HepG2 (cell line): ENCODE measurements at regions not wholly inside any gene's neighbourhood (a gene's known extent, or its start where the extent isn't known, plus 50 kb on each side); places are given as distances from the start of the nearest gene placed in this dataset.
A peak's percentile ranks its signal among the peaks of the same experiment; 100 is the strongest.

ENCODE experiments used
- ASH2L ChIP-seq: fragments of 300-600, 200-600 bp; sonication (generic); IDR thresholded peaks from 2 replicates; pipeline ENCODE4 v1.7.0; 2017; ENCODE audit warnings: low read depth, mild to moderate bottlenecking, moderate library complexity, mixed read lengths, low read length; ENCODE audit not compliant: insufficient read length
- CBX1 ChIP-seq: IDR thresholded peaks from one replicate; pipeline ENCODE4 v1.6.1; 2016; ENCODE audit warnings: antibody characterized with exemption, low read depth
- CCDC6 ChIP-seq: sonication (generic); formaldehyde crosslinking; IDR thresholded peaks from 2 replicates; pipeline ENCODE4 v1.8.1; 2022; ENCODE audit warnings: mild to moderate bottlenecking, missing genetic modification reagents, moderate library complexity
- HNRNPUL1 ChIP-seq: fragments of 200-400 bp; formaldehyde crosslinking; IDR thresholded peaks from 2 replicates; pipeline ENCODE4 v1.6.1; 2017; ENCODE audit warnings: low read depth, mild to moderate bottlenecking, low read length, moderate library complexity
- ISX ChIP-seq: sonication (generic); formaldehyde crosslinking; conservative IDR thresholded peaks from 2 replicates; pipeline ENCODE4 v1.5.0; 2020; ENCODE audit warnings: missing genetic modification reagents
- KDM5A ChIP-seq: fragments of 200-600 bp; sonication (generic); IDR thresholded peaks from 2 replicates; pipeline ENCODE4 v1.7.0; 2018; ENCODE audit warnings: antibody characterized with exemption, mild to moderate bottlenecking, low read length, borderline replicate concordance
- MIER3 ChIP-seq: IDR thresholded peaks from 2 replicates; pipeline ENCODE4 v1.6.1; 2016; ENCODE audit warnings: missing compliant biosample characterization, borderline replicate concordance
- MTF2 ChIP-seq: sonication (generic); formaldehyde crosslinking; IDR thresholded peaks from 2 replicates; pipeline ENCODE4 v1.5.0; 2020; ENCODE audit warnings: missing genetic modification reagents, borderline replicate concordance
- NR0B2 ChIP-seq: sonication (generic); formaldehyde crosslinking; IDR thresholded peaks from 2 replicates; pipeline ENCODE4 v1.4.0; 2020; ENCODE audit warnings: mild to moderate bottlenecking, missing genetic modification reagents
- NR2F1 ChIP-seq, 2 experiments: fragments of 450-650 bp in 1 of 2; formaldehyde crosslinking in 1 of 2; IDR thresholded peaks; 2 replicates each; pipeline versions ENCODE4 v1.5.0 to v1.6.1; 2016 to 2020; ENCODE audit warnings: mild to moderate bottlenecking in 1 of 2, missing compliant biosample characterization in 1 of 2, missing genetic modification reagents in 1 of 2, moderate library complexity in 1 of 2
- PHF20 ChIP-seq: sonication (generic); formaldehyde crosslinking; IDR thresholded peaks from 2 replicates; pipeline ENCODE4 v1.5.0; 2020; ENCODE audit warnings: mild to moderate bottlenecking, missing genetic modification reagents
- RXRB ChIP-seq: IDR thresholded peaks from 2 replicates; pipeline ENCODE4 v1.6.1; 2016; ENCODE audit warnings: borderline replicate concordance, missing genetic modification reagents, missing compliant biosample characterization
- SOX5 ChIP-seq: IDR thresholded peaks from 2 replicates; pipeline ENCODE4 v1.6.1; 2016; ENCODE audit warnings: borderline replicate concordance
- SP4 ChIP-seq: sonication (generic); formaldehyde crosslinking; IDR thresholded peaks from 2 replicates; pipeline ENCODE4 v1.8.1; 2023; ENCODE audit warnings: mild to moderate bottlenecking, missing genetic modification reagents
- TBP ChIP-seq: sonication (generic); formaldehyde crosslinking; IDR thresholded peaks from 2 replicates; pipeline ENCODE4 v1.5.0; 2020; ENCODE audit warnings: missing genetic modification reagents
- ZBTB7B ChIP-seq: sonication (generic); formaldehyde crosslinking; IDR thresholded peaks from 2 replicates; pipeline ENCODE4 v1.4.0; 2020; ENCODE audit warnings: missing genetic modification reagents
- ZNF274 ChIP-seq: sonication (generic); formaldehyde crosslinking; IDR thresholded peaks from 2 replicates; pipeline ENCODE4 v1.5.1; 2020; ENCODE audit warnings: mild to moderate bottlenecking, missing genetic modification reagents
- TF ChIP-seq, protein P1 (sequence below): sonication (generic); formaldehyde crosslinking; IDR thresholded peaks from 2 replicates; pipeline ENCODE4 v1.4.0; 2020; ENCODE audit warnings: low read depth, missing genetic modification reagents
- TF ChIP-seq, protein P2 (sequence below): sonication (generic); formaldehyde crosslinking; conservative IDR thresholded peaks from 2 replicates; pipeline ENCODE4 v1.8.1; 2023; ENCODE audit warnings: missing genetic modification reagents
- TF ChIP-seq, protein P3 (sequence below): sonication (generic); formaldehyde crosslinking; IDR thresholded peaks from 2 replicates; pipeline ENCODE4 v1.5.0; 2020; ENCODE audit warnings: mild to moderate bottlenecking, missing genetic modification reagents, borderline replicate concordance

DNA sequence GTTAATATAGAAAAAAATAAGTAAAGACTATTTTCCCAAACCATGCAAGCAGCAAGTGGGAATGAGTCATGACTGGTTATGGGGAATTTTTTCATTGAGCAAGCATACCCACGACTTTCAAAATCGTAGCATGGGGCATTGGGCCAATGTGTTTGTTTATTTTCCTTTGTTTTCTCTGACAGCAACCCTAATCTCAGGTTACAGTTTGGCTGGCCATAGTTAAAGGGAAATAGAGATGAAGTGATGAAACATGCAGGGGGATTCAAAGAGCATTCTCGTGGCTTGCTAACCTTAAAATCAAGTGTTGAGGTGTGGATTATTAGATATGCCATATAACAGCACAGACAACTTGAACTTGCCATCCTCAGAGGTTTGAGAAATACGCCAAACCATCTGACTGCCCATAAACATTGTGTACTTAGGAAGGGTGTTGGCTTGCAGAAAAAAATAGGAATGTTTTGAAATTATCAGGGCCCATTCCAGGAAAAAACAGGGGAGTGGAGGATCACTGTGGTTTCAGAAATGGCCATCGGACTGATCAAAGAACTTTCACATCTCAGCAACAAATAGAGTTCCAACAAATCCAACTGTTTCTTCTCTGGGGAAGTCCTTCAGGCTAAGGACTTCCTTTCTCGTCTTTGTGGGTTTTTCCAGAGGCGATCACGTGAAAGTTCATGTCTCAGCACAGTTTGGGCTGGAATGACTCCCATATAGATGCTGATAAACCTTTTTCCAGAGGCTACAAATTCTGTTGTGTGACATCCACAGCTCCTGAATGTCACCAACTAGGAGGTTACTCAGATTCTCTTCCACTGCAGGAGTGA lies 259.1 kb downstream of the SYK start (continued):
- TF ChIP-seq, protein P1, sequence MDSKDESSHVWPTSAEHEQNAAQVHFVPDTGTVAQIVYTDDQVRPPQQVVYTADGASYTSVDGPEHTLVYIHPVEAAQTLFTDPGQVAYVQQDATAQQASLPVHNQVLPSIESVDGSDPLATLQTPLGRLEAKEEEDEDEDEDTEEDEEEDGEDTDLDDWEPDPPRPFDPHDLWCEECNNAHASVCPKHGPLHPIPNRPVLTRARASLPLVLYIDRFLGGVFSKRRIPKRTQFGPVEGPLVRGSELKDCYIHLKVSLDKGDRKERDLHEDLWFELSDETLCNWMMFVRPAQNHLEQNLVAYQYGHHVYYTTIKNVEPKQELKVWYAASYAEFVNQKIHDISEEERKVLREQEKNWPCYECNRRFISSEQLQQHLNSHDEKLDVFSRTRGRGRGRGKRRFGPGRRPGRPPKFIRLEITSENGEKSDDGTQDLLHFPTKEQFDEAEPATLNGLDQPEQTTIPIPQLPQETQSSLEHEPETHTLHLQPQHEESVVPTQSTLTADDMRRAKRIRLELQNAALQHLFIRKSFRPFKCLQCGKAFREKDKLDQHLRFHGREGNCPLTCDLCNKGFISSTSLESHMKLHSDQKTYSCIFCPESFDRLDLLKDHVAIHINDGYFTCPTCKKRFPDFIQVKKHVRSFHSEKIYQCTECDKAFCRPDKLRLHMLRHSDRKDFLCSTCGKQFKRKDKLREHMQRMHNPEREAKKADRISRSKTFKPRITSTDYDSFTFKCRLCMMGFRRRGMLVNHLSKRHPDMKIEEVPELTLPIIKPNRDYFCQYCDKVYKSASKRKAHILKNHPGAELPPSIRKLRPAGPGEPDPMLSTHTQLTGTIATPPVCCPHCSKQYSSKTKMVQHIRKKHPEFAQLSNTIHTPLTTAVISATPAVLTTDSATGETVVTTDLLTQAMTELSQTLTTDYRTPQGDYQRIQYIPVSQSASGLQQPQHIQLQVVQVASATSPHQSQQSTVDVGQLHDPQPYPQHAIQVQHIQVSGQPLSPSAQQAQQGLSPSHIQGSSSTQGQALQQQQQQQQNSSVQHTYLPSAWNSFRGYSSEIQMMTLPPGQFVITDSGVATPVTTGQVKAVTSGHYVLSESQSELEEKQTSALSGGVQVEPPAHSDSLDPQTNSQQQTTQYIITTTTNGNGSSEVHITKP (CRISPR knock-in tag): no peak
- TF ChIP-seq, protein P2, sequence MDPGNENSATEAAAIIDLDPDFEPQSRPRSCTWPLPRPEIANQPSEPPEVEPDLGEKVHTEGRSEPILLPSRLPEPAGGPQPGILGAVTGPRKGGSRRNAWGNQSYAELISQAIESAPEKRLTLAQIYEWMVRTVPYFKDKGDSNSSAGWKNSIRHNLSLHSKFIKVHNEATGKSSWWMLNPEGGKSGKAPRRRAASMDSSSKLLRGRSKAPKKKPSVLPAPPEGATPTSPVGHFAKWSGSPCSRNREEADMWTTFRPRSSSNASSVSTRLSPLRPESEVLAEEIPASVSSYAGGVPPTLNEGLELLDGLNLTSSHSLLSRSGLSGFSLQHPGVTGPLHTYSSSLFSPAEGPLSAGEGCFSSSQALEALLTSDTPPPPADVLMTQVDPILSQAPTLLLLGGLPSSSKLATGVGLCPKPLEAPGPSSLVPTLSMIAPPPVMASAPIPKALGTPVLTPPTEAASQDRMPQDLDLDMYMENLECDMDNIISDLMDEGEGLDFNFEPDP (CRISPR knock-in tag): no peak
- TF ChIP-seq ASH2L (peak; percentile 86), NR0B2 (CRISPR knock-in tag) (no peak), HNRNPUL1 (no peak), SOX5 (CRISPR knock-in tag) (peak; percentile 84), ISX (no peak), MIER3 (CRISPR knock-in tag) (peak; percentile 84), TBP (CRISPR knock-in tag) (no peak), ZNF274 (CRISPR knock-in tag) (no peak), ZBTB7B (no peak), MTF2 (CRISPR knock-in tag) (no peak), NR2F1 (CRISPR knock-in tag; IDR thresholded peaks at IDR 0.05) (0 out of 4 replicates have a peak, but pooled peaks of 1 of the 2 experiments have one; percentile 39), RXRB (CRISPR knock-in tag) (peak; percentile 77), CBX1 (no peak), SP4 (CRISPR knock-in tag) (no peak), PHF20 (no peak), KDM5A (no peak; the same call in 1 of the 2 replicates), CCDC6 (CRISPR knock-in tag) (peak; percentile 58; the same call in 1 of the 2 replicates)
- TF ChIP-seq, protein P3, sequence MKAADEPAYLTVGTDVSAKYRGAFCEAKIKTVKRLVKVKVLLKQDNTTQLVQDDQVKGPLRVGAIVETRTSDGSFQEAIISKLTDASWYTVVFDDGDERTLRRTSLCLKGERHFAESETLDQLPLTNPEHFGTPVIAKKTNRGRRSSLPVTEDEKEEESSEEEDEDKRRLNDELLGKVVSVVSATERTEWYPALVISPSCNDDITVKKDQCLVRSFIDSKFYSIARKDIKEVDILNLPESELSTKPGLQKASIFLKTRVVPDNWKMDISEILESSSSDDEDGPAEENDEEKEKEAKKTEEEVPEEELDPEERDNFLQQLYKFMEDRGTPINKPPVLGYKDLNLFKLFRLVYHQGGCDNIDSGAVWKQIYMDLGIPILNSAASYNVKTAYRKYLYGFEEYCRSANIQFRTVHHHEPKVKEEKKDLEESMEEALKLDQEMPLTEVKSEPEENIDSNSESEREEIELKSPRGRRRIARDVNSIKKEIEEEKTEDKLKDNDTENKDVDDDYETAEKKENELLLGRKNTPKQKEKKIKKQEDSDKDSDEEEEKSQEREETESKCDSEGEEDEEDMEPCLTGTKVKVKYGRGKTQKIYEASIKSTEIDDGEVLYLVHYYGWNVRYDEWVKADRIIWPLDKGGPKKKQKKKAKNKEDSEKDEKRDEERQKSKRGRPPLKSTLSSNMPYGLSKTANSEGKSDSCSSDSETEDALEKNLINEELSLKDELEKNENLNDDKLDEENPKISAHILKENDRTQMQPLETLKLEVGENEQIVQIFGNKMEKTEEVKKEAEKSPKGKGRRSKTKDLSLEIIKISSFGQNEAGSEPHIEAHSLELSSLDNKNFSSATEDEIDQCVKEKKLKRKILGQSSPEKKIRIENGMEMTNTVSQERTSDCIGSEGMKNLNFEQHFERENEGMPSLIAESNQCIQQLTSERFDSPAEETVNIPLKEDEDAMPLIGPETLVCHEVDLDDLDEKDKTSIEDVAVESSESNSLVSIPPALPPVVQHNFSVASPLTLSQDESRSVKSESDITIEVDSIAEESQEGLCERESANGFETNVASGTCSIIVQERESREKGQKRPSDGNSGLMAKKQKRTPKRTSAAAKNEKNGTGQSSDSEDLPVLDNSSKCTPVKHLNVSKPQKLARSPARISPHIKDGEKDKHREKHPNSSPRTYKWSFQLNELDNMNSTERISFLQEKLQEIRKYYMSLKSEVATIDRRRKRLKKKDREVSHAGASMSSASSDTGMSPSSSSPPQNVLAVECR (CRISPR knock-in tag): no peak
